ENCODE measurements at regions not wholly inside any gene's neighbourhood (a gene's known extent, or its start where the extent isn't known, plus 50 kb on each side); places are given as distances from the start of the nearest gene placed in this dataset.

GRCh38 chr22:47284822-47285221 is 522.4 kb downstream of the TBC1D22A start:
- no peak for DNase-seq
- no peaks in the 10 kb centered on the region; the same call in 1 of the 2 replicates for H3K4me1 Mint-ChIP-seq (ENCODE audit: low read depth)
- H3K27ac Mint-ChIP-seq, result no peak overlapping the region
- H3K36me3 Mint-ChIP-seq (ENCODE audit: low read depth), result no peaks in the 10 kb centered on the region
- no peak for TF ChIP-seq CTCF (IDR thresholded peaks at IDR 0.05)
- peaks cover 4% of the 10 kb centered on the region for H3K27me3 Mint-ChIP-seq (ENCODE audit: insufficient read depth)
- no peak overlapping the region for H3K4me3 Mint-ChIP-seq
- peaks cover 18% of the 10 kb centered on the region for H3K9me3 Mint-ChIP-seq

- Mint-ChIP-seq H3K4me3 (no peak overlapping the region), H3K4me1 (ENCODE audit: low read depth) (no peaks in the 10 kb centered on the region; the same call in 1 of the 2 replicates), H3K9me3 (peaks cover 15% of the 10 kb centered on the region), H3K27ac (no peak overlapping the region), H3K36me3 (ENCODE audit: low read depth) (no peaks in the 10 kb centered on the region), H3K27me3 (ENCODE audit: insufficient read depth) (peaks cover 4% of the 10 kb centered on the region)
- no peak for DNase-seq
- TF ChIP-seq CTCF (IDR thresholded peaks at IDR 0.05), result no peak
Measured at GRCh38 chr22:47284360-47284759, 521.9 kb downstream of the TBC1D22A start.

GRCh38 chr22:47283616-47284270 is 521.3 kb downstream of the TBC1D22A start:
- peaks cover 4% of the 10 kb centered on the region for H3K27me3 Mint-ChIP-seq (ENCODE audit: insufficient read depth)
- no peaks in the 10 kb centered on the region for H3K36me3 Mint-ChIP-seq (ENCODE audit: low read depth)
- no peak overlapping the region for H3K27ac Mint-ChIP-seq
- no peak for TF ChIP-seq CTCF (IDR thresholded peaks at IDR 0.05)
- no peaks in the 10 kb centered on the region; the same call in 1 of the 2 replicates for H3K4me1 Mint-ChIP-seq (ENCODE audit: low read depth)
- H3K9me3 Mint-ChIP-seq, result peaks cover 15% of the 10 kb centered on the region
- H3K4me3 Mint-ChIP-seq, result no peak overlapping the region
- DNase-seq, result no peak

GRCh38 chr22:47282851-47283250 is 520.4 kb downstream of the TBC1D22A start:
- no peak for TF ChIP-seq CTCF (IDR thresholded peaks at IDR 0.05)
- peaks cover 14% of the 10 kb centered on the region for H3K9me3 Mint-ChIP-seq

GRCh38 chr22:47282366-47282765 is 519.9 kb downstream of the TBC1D22A start:
- TF ChIP-seq CTCF (IDR thresholded peaks at IDR 0.05), result no peak
- no peak overlapping the region for H3K4me3 Mint-ChIP-seq
- H3K27ac Mint-ChIP-seq, result no peak overlapping the region
- H3K9me3 Mint-ChIP-seq, result peaks cover 15% of the 10 kb centered on the region
- H3K27me3 Mint-ChIP-seq (ENCODE audit: insufficient read depth), result peaks cover 2% of the 10 kb centered on the region; the same call in 1 of the 2 replicates
- DNase-seq, result no peak
- H3K36me3 Mint-ChIP-seq (ENCODE audit: low read depth), result no peaks in the 10 kb centered on the region
- H3K4me1 Mint-ChIP-seq (ENCODE audit: low read depth), result no peaks in the 10 kb centered on the region; the same call in 1 of the 2 replicates

More at GRCh38 chr22:47282851-47283250, 520.4 kb downstream of the TBC1D22A start:
- DNase-seq, result no peak
- no peak overlapping the region for H3K27ac Mint-ChIP-seq
- H3K27me3 Mint-ChIP-seq (ENCODE audit: insufficient read depth), result peaks cover 2% of the 10 kb centered on the region; the same call in 1 of the 2 replicates
- no peak overlapping the region for H3K4me3 Mint-ChIP-seq
- no peaks in the 10 kb centered on the region for H3K36me3 Mint-ChIP-seq (ENCODE audit: low read depth)
- no peaks in the 10 kb centered on the region; the same call in 1 of the 2 replicates for H3K4me1 Mint-ChIP-seq (ENCODE audit: low read depth)
